Stimulated activated CD4-positive, alpha-beta T cell treated with anti-CD3 and anti-CD28 coated beads, Interleukin-15, amount 100 ng/mL, for 24 hours (primary cell): ENCODE measurements at regions not wholly inside any gene's neighbourhood (a gene's known extent, or its start where the extent isn't known, plus 50 kb on each side); places are given as distances from the start of the nearest gene placed in this dataset.
"Not testable (repeated sequence)": the region's sequence is repeated elsewhere in the genome, so short reads cannot be mapped to it uniquely, and the experiment has no call there.

ENCODE experiments used
- DNase-seq: peaks from one replicate; pipeline ENCODE4 v3.0.0-alpha.2; 2020

GRCh38 chr2:72003796-72004195, 143.9 kb downstream of the CYP26B1 start:
- no peak for DNase-seq

DNA sequence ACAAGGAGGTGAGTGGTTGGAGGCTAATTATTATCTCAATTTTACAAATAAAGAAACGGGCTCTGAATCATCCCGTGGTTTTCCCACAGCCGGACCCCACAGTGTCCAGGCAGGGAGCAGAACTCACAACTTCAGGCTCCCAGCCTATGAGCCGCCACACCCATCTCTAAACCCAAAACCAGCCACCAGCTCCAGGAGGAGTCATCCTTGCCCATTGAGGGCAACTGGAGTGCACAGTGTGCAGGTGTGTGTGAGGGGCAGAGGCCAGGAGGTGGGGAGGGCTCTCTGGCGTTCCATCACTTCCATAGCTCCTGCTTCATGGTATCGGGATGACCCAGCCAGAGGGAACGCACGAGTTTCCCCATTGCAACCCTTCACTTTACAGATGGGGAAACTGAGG, 144.5 kb downstream of the CYP26B1 start:
- no peak for DNase-seq

- no peak for DNase-seq
Observed at GRCh38 chr2:72001937-72002690, 145.5 kb downstream of the CYP26B1 start.

DNA sequence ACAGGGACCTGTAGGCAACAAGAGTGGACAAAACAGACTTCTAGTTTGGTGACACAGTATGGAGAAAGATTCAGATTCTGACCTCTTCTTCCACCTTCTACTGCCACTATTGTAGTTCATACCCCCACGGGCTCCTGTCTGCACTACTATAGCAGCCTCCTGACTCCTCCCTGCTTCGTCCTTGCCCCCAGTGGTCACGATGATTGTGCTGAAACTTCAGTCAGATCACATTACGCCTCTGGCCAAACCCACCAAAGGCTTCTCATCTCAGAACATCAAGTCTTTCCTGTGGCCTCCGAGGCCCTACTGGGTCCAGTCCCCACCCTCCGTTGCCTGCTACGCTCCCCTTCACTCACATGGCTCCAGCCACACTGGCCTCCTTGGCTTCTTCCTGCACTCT, 147.6 kb downstream of the CYP26B1 start:
- DNase-seq, result no peak

- no peak for DNase-seq
Observed at GRCh38 chr2:71999580-71999979, 148.1 kb downstream of the CYP26B1 start.

GRCh38 chr2:71997843-71998242, 149.8 kb downstream of the CYP26B1 start:
- no peak for DNase-seq

DNA sequence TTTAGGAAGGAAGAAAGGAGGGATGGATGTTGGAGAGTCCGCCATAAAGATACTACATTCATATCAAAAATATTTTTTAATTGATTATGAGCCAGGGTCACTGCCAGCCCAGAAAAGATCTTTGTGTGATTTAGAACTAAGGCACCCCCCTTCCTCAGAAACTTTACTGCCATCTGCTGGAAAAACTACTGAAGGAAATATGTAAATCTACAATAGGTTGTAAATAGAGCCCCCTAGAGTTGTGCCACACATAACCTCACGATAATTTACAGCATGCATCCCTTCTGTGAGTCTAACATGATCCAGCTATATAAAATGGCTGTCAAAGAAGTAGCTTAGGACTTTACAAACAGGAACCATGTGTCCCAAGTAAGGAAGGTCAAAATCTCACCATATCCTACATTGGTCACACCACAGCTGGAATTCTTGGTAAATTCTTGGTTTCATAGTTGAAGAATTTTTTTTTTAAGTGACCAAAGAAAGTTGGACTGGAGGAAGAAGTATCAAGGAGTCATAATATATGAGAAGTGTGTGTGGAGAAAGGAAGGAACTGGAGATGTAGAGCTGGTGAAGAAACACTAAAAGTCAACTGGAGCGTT, 152.5 kb downstream of the CYP26B1 start:
- DNase-seq, result no peak

DNA sequence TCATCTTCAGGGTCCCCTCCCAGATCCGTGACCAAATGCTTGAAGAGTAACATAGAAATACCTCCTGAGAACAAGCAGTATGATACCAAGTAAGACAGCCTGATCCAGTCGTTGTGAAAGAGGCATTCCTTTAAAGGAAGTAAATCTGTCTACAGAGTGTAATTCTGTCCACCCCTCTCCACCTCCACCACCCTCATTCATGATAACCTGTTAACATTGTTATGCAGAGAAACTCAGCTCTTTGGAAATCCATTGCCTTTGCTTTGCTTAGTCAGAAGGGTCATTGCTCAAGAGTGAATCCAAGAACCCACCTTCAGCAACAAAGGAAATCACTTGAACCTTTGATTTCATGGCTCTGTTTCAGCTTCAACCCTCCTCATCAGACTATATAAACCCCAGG, 155.6 kb downstream of the CYP26B1 start:
- DNase-seq, result no peak

DNA sequence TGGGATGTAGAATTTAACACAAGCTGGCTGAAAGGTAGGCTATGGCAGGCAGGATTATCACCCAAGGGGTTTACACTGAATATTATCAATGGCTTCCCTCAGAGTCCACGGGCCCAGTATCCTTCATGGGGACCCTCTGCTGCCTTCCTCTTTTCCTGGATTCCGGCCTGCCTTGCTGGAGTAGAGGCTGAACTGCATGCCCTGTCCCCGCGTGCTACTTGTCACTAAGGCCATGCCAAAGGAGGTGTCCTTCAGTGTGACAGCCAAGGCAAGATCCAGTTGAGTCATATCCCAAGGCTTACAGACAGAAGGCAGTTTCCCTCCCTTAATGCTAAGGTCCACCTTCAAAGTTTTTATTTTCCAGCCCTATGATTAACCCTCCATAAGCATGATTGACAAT, 156.3 kb downstream of the CYP26B1 start:
- no peak for DNase-seq

GRCh38 chr2:71990826-71991225, 156.8 kb downstream of the CYP26B1 start:
- DNase-seq, result no peak

GRCh38 chr2:71990122-71990521, 157.5 kb downstream of the CYP26B1 start:
- DNase-seq, result no peak

GRCh38 chr2:71989671-71990070, 158.0 kb downstream of the CYP26B1 start:
- DNase-seq, result no peak

- no peak for DNase-seq
Observed at GRCh38 chr2:71988170-71988569, 159.5 kb downstream of the CYP26B1 start.

DNA sequence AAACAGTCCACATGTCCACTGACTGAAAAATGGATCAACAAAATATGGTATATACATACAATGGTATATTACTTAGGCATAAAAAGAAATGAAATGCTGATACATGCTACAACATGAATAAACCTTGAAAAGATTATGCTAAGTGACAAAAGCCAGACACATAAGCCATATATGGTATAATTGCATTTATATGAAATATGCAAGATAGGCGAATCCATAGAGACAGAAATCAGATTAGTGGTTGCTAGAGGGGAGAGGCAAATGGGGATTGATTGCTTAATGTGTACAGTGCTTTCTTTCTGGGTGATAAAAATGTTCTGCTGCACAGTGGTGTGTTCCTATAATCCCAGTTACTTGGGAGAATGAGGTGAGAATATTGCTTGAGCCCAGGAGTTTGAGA, 171.0 kb downstream of the CYP26B1 start:
- DNase-seq, result no peak

- DNase-seq, result no peak
Observed at GRCh38 chr2:71974846-71975245, 172.8 kb downstream of the CYP26B1 start.

GRCh38 chr2:71971493-71971892, 176.2 kb downstream of the CYP26B1 start:
- no peak for DNase-seq

GRCh38 chr2:71965530-71965929, 182.1 kb downstream of the CYP26B1 start:
- no peak for DNase-seq

DNA sequence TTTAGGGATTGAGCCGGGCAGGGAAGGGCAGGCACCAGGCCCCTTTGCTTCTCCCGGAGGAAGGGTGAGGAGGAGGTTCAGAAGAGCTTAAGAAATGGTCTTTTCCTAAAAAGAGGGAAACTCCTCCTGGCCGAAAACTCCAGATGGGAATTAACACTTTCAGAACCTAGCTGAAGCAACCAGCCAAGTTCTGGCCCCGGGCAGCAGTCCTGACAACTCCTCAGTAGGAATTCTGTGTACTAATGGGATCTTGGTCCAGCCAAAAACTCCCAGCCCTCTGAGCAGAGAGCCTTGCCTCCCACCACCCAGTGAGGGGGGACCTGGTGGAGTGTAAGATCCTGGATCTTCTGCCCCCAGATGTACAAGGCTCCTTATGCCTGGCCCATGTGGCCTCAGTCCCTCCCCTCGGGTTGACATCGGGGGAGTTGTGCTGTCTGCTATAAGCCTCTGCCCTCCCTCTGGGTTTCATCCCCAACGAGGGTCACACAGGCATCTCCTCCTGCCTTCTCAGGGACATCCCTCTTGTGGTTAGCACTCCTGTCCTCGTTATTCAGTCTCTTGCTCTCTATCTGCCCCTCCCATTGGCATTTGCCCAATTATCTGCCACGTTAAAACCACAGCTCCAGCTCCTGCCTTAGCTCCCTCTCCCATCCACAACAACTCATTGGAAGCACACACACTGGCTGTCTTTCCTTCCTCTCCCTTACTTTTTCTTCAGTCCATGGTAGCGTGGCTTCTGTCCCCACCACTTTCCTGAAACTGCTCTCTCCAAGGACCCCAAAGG, 184.6 kb downstream of the CYP26B1 start:
- no peak for DNase-seq

DNA sequence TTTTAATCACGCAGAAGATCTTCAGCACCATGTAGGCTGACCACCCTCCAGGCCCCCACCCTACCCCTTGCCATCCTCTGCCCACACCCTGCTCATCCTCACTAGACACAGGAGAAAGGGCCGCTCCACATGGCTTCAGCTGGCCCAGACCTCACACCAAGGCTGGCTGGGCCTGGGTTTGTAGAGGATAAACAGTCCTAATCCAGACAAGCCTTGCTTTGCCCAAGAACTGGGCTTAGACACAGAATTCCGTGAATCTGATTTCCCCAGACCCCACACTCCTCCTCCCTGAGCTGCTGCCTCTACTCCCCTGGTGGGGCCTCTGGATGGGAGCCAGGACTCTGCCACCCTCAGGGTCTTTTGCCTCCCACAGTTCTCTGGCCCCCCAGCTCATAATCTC, 185.3 kb downstream of the CYP26B1 start:
- no peak for DNase-seq

DNA sequence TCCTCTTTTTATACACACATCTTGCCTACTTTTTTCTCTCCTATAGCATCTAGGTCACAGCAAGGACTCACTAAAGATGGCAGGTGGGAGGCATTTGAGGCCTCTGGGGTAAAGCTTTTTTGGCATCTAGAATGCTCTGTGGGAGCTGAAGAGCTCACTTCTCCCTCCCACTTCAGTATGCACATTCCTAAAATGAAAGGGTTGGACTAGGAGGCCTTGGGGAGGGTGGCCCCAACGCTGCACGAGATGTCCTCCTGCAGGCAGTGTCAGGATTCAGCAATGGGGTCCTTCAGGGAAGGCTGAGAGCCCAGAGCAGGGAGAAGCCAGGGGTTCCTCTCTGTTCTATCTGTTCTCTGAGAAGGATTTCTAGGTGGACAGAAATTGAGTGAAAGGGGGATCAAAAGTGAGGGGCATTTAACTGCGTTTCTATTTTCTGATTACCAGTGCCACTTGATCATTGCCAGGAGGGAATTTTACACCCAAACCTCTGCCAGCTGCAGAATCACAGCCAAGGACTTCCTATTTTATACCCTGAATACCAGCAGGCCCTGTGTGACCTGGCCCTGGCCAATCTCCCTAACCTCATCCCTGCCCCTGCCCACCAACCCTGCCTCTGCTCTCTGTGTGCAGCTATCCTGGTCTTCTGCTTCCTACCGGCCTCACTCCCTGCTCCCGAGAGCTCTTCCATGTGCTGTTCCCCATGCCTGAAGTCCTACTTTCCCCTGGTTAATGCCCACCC, 186.2 kb downstream of the CYP26B1 start:
- no peak for DNase-seq

GRCh38 chr2:71959494-71959893, 188.2 kb downstream of the CYP26B1 start:
- DNase-seq, result no peak

GRCh38 chr2:71958426-71958825, 189.2 kb downstream of the CYP26B1 start:
- not testable (repeated sequence) for DNase-seq

DNA sequence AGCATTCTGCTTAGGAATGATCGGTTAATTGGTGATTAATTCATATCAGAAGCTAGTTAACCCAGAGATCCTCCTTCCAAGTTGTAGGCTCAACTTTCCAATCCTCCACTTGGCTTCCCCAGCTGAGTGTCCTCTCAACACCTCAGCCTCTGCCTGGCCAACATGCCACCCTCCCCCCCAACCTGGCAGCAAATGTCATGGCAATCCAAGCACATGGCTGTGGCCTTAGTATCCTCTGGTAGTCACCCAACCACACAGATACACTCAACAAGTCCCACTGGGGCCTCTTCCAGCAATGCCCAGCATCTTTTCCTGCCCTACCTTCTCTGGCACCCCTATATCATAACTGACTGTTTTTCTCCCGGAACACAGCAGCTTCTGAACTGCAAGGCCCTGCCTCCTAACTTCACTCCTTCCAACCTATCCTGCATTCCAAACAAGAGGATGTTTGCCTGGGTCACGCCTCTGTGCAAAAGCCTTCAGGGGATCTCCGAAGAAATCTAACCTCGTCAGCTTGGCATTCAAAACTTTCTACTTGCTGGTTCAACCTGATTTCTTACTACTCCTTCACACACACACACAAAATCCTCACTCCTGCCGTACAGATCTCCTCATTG, 195.0 kb downstream of the CYP26B1 start:
- no peak for DNase-seq
